ENCODE measurements at regions not wholly inside any gene's neighbourhood (a gene's known extent, or its start where the extent isn't known, plus 50 kb on each side); places are given as distances from the start of the nearest gene placed in this dataset.

DNA sequence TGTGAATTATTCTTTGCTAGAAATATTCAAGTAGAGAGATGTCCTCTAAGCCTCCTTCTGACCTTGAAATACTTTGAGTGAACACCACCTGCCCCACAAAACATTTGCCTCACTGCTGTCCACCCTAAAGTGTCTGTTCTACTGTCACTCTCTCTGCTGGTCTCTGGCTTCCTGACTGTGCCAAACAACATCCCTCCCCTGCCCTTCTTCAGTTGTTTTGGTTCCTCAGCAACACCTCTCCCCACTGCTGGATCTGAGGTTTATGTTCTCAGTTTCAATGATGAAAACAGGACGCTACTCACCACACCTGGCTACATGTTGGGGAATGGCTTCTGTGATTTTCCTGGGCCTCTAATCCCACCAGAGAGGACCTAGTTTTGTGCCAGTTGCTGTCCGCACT, 456.9 kb downstream of the BCOR start:
- H3K9ac ChIP-seq (ENCODE audit: low read depth in 1 of 2, low read length in 2 of 2): no peak overlapping the region
- H3K36me3 ChIP-seq (ENCODE audit: control insufficient read depth in 4 of 4, insufficient read depth in 3 of 4, low read depth in 1 of 4, low read length in 3 of 4): no peaks in the 10 kb centered on the region
- H3K27me3 ChIP-seq (ENCODE audit: control insufficient read depth in 4 of 4, insufficient read depth in 4 of 4, low read length in 3 of 4): no peaks in the 10 kb centered on the region
- DNase-seq (ENCODE audit: low spot score): no peak
- no peak overlapping the region for H3K4me3 ChIP-seq (ENCODE audit: low read depth in 1 of 3, low read length in 3 of 3)
- no peak overlapping the region for H3K27ac ChIP-seq (ENCODE audit: low read depth in 1 of 2, low read length in 2 of 2)
- TF ChIP-seq RXRA (IDR thresholded peaks at IDR 0.05) (no peak), RAD21 (IDR thresholded peaks at IDR 0.05) (no peak), TAF1 (conservative IDR thresholded peaks at IDR 0.05) (no peak), SP1 (IDR thresholded peaks at IDR 0.05) (no peak), ZBTB33 (IDR thresholded peaks at IDR 0.05) (no peak), ATF3 (IDR thresholded peaks at IDR 0.05) (no peak), YY1 (IDR thresholded peaks at IDR 0.05) (no peak), NR2F2 (IDR thresholded peaks at IDR 0.05) (no peak), HNF4A (conservative IDR thresholded peaks at IDR 0.05) (no peak), HNF4G (IDR thresholded peaks at IDR 0.05) (no peak), REST (IDR thresholded peaks at IDR 0.05) (no peak), FOXA2 (IDR thresholded peaks at IDR 0.05) (no peak), JUND (IDR thresholded peaks at IDR 0.05) (no peak), EGR1 (IDR thresholded peaks at IDR 0.05; ENCODE audit: low read depth in 2 of 2) (no peak), FOXA1 (IDR thresholded peaks at IDR 0.05) (no peak), MAX (IDR thresholded peaks at IDR 0.05) (no peak)
- TF ChIP-seq, protein P1, sequence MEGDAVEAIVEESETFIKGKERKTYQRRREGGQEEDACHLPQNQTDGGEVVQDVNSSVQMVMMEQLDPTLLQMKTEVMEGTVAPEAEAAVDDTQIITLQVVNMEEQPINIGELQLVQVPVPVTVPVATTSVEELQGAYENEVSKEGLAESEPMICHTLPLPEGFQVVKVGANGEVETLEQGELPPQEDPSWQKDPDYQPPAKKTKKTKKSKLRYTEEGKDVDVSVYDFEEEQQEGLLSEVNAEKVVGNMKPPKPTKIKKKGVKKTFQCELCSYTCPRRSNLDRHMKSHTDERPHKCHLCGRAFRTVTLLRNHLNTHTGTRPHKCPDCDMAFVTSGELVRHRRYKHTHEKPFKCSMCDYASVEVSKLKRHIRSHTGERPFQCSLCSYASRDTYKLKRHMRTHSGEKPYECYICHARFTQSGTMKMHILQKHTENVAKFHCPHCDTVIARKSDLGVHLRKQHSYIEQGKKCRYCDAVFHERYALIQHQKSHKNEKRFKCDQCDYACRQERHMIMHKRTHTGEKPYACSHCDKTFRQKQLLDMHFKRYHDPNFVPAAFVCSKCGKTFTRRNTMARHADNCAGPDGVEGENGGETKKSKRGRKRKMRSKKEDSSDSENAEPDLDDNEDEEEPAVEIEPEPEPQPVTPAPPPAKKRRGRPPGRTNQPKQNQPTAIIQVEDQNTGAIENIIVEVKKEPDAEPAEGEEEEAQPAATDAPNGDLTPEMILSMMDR (IDR thresholded peaks at IDR 0.05; ENCODE audit: low read depth, low read length, missing input control): no peak
- WGBS: 95% methylated on average over 2 of the region's 2 CpGs
- peaks cover 0 to 2% (median 0%) of the 10 kb centered on the region in 4 donors for H3K9me3 ChIP-seq (ENCODE audit: control insufficient read depth in 4 of 4, low read length in 3 of 4)
- peaks cover 0 to 4% (median 2%) of the 10 kb centered on the region in 4 donors for H3K4me1 ChIP-seq (ENCODE audit: control insufficient read depth in 4 of 4, insufficient read depth in 4 of 4, low read length in 3 of 4)

DNA sequence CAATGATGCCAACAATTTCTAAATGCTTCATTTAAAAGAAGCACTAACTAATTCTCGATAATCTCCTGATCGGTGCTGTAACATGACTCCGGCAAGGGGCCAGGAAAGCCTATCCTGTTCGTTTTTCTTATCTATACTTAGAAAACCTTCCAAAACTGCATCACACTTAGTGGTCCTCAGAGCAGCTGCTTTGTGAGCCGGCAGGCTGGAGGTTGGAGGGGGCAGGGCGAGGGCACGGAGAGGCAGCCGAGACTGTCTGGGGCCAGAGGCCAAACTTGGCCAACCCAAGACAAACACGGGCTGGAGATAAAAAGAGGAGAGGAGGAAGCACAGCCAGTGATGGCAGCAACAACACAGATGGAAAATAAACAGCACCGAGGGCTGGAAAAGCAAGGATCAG, 455.7 kb downstream of the BCOR start:
- H3K4me1 ChIP-seq (ENCODE audit: control insufficient read depth in 4 of 4, insufficient read depth in 4 of 4, low read length in 3 of 4): peaks cover 0 to 4% (median 2%) of the 10 kb centered on the region in 4 donors
- H3K9ac ChIP-seq (ENCODE audit: low read depth in 1 of 2, low read length in 2 of 2): no peak overlapping the region
- peak; percentile 32 for DNase-seq (ENCODE audit: low spot score)
- H3K27ac ChIP-seq (ENCODE audit: low read depth in 1 of 2, low read length in 2 of 2): no peak overlapping the region
- no peaks in the 10 kb centered on the region for H3K27me3 ChIP-seq (ENCODE audit: control insufficient read depth in 4 of 4, insufficient read depth in 4 of 4, low read length in 3 of 4)
- H3K36me3 ChIP-seq (ENCODE audit: control insufficient read depth in 4 of 4, insufficient read depth in 3 of 4, low read depth in 1 of 4, low read length in 3 of 4): no peaks in the 10 kb centered on the region
- WGBS: 16% methylated on average over 10 of the region's 10 CpGs
- H3K9me3 ChIP-seq (ENCODE audit: control insufficient read depth in 4 of 4, low read length in 3 of 4): peaks cover 0 to 2% (median 0%) of the 10 kb centered on the region in 4 donors
- no peak overlapping the region for H3K4me3 ChIP-seq (ENCODE audit: low read depth in 1 of 3, low read length in 3 of 3)
- TF ChIP-seq MAX (IDR thresholded peaks at IDR 0.05) (no peak), RXRA (IDR thresholded peaks at IDR 0.05) (peak in 1 of 2 donors; percentile 50), FOXA1 (IDR thresholded peaks at IDR 0.05) (no peak), RAD21 (IDR thresholded peaks at IDR 0.05) (peak; percentile 45 to 48), HNF4A (conservative IDR thresholded peaks at IDR 0.05) (peak; percentile 37 to 49), TAF1 (conservative IDR thresholded peaks at IDR 0.05) (no peak), REST (IDR thresholded peaks at IDR 0.05) (no peak), HNF4G (IDR thresholded peaks at IDR 0.05) (no peak), GABPA (IDR thresholded peaks at IDR 0.05 in 1 of 2, conservative IDR thresholded peaks at IDR 0.05 in 1 of 2) (no peak), EGR1 (IDR thresholded peaks at IDR 0.05; ENCODE audit: low read depth in 2 of 2) (no peak)
- TF ChIP-seq, protein P1 (IDR thresholded peaks at IDR 0.05; ENCODE audit: low read depth, low read length, missing input control): no peak
